ENCODE measurements at regions not wholly inside any gene's neighbourhood (a gene's known extent, or its start where the extent isn't known, plus 50 kb on each side); places are given as distances from the start of the nearest gene placed in this dataset.

DNA sequence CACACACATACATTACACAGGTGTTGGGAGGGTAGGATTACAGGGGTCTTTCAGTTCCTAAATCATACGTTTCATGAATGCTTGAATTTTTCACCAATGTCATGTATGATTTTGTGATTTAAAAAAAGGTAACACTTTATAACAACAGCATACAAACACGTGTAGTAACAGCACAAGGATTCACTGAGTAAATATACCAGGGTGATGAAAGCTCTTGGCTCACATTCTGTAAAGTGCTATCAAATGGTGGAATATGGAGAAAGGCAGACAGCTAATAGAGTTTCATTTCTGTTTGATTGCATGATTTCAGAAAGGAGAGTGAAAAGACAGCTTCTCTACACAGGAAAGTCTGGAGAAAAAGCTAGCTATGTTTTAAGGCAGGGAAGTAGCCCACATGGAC is 231.9 kb downstream of the CD83 start:
- TF ChIP-seq, protein P1, sequence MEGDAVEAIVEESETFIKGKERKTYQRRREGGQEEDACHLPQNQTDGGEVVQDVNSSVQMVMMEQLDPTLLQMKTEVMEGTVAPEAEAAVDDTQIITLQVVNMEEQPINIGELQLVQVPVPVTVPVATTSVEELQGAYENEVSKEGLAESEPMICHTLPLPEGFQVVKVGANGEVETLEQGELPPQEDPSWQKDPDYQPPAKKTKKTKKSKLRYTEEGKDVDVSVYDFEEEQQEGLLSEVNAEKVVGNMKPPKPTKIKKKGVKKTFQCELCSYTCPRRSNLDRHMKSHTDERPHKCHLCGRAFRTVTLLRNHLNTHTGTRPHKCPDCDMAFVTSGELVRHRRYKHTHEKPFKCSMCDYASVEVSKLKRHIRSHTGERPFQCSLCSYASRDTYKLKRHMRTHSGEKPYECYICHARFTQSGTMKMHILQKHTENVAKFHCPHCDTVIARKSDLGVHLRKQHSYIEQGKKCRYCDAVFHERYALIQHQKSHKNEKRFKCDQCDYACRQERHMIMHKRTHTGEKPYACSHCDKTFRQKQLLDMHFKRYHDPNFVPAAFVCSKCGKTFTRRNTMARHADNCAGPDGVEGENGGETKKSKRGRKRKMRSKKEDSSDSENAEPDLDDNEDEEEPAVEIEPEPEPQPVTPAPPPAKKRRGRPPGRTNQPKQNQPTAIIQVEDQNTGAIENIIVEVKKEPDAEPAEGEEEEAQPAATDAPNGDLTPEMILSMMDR (IDR thresholded peaks at IDR 0.05), result no peak
- TF ChIP-seq POLR2A (IDR thresholded peaks at IDR 0.05), result no peak

Measured in body of pancreas (tissue), 4 donors.